ENCODE measurements at regions not wholly inside any gene's neighbourhood (a gene's known extent, or its start where the extent isn't known, plus 50 kb on each side); places are given as distances from the start of the nearest gene placed in this dataset.
A peak's percentile ranks its signal among the peaks of the same experiment; 100 is the strongest.

- no peak overlapping the region for H3K4me3 ChIP-seq (ENCODE audit: insufficient read depth, low read depth, low read length)
- DNase-seq, result no peak
- H3K27me3 ChIP-seq (ENCODE audit: control insufficient read depth, insufficient read depth, low read length), result no peaks in the 10 kb centered on the region
- no peaks in the 10 kb centered on the region for H3K36me3 ChIP-seq (replicated peaks; ENCODE audit: control insufficient read depth, insufficient read depth, low read length)
Measured at GRCh38 chr22:49023161-49023878, 804.4 kb downstream of the BRD1 start.

GRCh38 chr22:49022816-49023160 is 804.9 kb downstream of the BRD1 start:
- no peak for DNase-seq
- no peaks in the 10 kb centered on the region for H3K27me3 ChIP-seq (ENCODE audit: control insufficient read depth, insufficient read depth, low read length)
- H3K36me3 ChIP-seq (replicated peaks; ENCODE audit: control insufficient read depth, insufficient read depth, low read length), result no peaks in the 10 kb centered on the region
- no peak overlapping the region for H3K4me3 ChIP-seq (ENCODE audit: insufficient read depth, low read depth, low read length)

GRCh38 chr22:49021926-49022815 is 805.5 kb downstream of the BRD1 start:
- no peaks in the 10 kb centered on the region for H3K27me3 ChIP-seq (ENCODE audit: control insufficient read depth, insufficient read depth, low read length)
- DNase-seq, result no peak
- H3K4me3 ChIP-seq (ENCODE audit: insufficient read depth, low read depth, low read length), result no peak overlapping the region
- no peaks in the 10 kb centered on the region for H3K36me3 ChIP-seq (replicated peaks; ENCODE audit: control insufficient read depth, insufficient read depth, low read length)

GRCh38 chr22:49021131-49021925 is 806.3 kb downstream of the BRD1 start:
- no peak for DNase-seq

GRCh38 chr22:49019737-49020713 is 807.6 kb downstream of the BRD1 start:
- peak; percentile 24 for DNase-seq

More at GRCh38 chr22:49021131-49021925, 806.3 kb downstream of the BRD1 start:
- H3K27me3 ChIP-seq (ENCODE audit: control insufficient read depth, insufficient read depth, low read length), result no peaks in the 10 kb centered on the region
- no peaks in the 10 kb centered on the region for H3K36me3 ChIP-seq (replicated peaks; ENCODE audit: control insufficient read depth, insufficient read depth, low read length)
- no peak overlapping the region for H3K4me3 ChIP-seq (ENCODE audit: insufficient read depth, low read depth, low read length)

GRCh38 chr22:49018601-49019000 is 809.1 kb downstream of the BRD1 start:
- DNase-seq, result peak; percentile 30
- Histone ChIP-seq H3K27me3 (ENCODE audit: control insufficient read depth, insufficient read depth, low read length) (no peaks in the 10 kb centered on the region), H3K4me3 (ENCODE audit: insufficient read depth, low read depth, low read length) (no peak overlapping the region), H3K36me3 (replicated peaks; ENCODE audit: control insufficient read depth, insufficient read depth, low read length) (no peaks in the 10 kb centered on the region)

More at GRCh38 chr22:49019737-49020713, 807.6 kb downstream of the BRD1 start:
- Histone ChIP-seq H3K4me3 (ENCODE audit: insufficient read depth, low read depth, low read length) (no peak overlapping the region), H3K27me3 (ENCODE audit: control insufficient read depth, insufficient read depth, low read length) (no peaks in the 10 kb centered on the region), H3K36me3 (replicated peaks; ENCODE audit: control insufficient read depth, insufficient read depth, low read length) (no peaks in the 10 kb centered on the region)

- Histone ChIP-seq H3K4me3 (ENCODE audit: insufficient read depth, low read depth, low read length) (no peak overlapping the region), H3K36me3 (replicated peaks; ENCODE audit: control insufficient read depth, insufficient read depth, low read length) (no peaks in the 10 kb centered on the region), H3K27me3 (ENCODE audit: control insufficient read depth, insufficient read depth, low read length) (no peaks in the 10 kb centered on the region)
- peak; percentile 53 for DNase-seq
Measured at GRCh38 chr22:49017482-49018329, 810.0 kb downstream of the BRD1 start.

GRCh38 chr22:49016909-49017481 is 810.7 kb downstream of the BRD1 start:
- peak; percentile 24 for DNase-seq
- H3K36me3 ChIP-seq (replicated peaks; ENCODE audit: control insufficient read depth, insufficient read depth, low read length), result no peaks in the 10 kb centered on the region
- H3K4me3 ChIP-seq (ENCODE audit: insufficient read depth, low read depth, low read length), result no peak overlapping the region
- no peaks in the 10 kb centered on the region for H3K27me3 ChIP-seq (ENCODE audit: control insufficient read depth, insufficient read depth, low read length)

GRCh38 chr22:49015993-49016908 is 811.4 kb downstream of the BRD1 start:
- H3K4me3 ChIP-seq (ENCODE audit: insufficient read depth, low read depth, low read length), result no peak overlapping the region
- peak; percentile 15 for DNase-seq
- no peaks in the 10 kb centered on the region for H3K27me3 ChIP-seq (ENCODE audit: control insufficient read depth, insufficient read depth, low read length)
- no peaks in the 10 kb centered on the region for H3K36me3 ChIP-seq (replicated peaks; ENCODE audit: control insufficient read depth, insufficient read depth, low read length)

GRCh38 chr22:49015459-49015858 is 812.2 kb downstream of the BRD1 start:
- Histone ChIP-seq H3K4me3 (ENCODE audit: insufficient read depth, low read depth, low read length) (no peak overlapping the region), H3K27me3 (ENCODE audit: control insufficient read depth, insufficient read depth, low read length) (no peaks in the 10 kb centered on the region), H3K36me3 (replicated peaks; ENCODE audit: control insufficient read depth, insufficient read depth, low read length) (no peaks in the 10 kb centered on the region)
- DNase-seq, result peak; percentile 21

GRCh38 chr22:49014227-49015201 is 813.2 kb downstream of the BRD1 start:
- Histone ChIP-seq H3K36me3 (replicated peaks; ENCODE audit: control insufficient read depth, insufficient read depth, low read length) (no peaks in the 10 kb centered on the region), H3K27me3 (ENCODE audit: control insufficient read depth, insufficient read depth, low read length) (no peaks in the 10 kb centered on the region), H3K4me3 (ENCODE audit: insufficient read depth, low read depth, low read length) (no peak overlapping the region)
- DNase-seq, result peak; percentile 43

Measured in H7 (cell line).